Middle frontal gyrus (tissue), 1 donor: ENCODE measurements at regions not wholly inside any gene's neighbourhood (a gene's known extent, or its start where the extent isn't known, plus 50 kb on each side); places are given as distances from the start of the nearest gene placed in this dataset.
"Not testable (repeated sequence)": the region's sequence is repeated elsewhere in the genome, so short reads cannot be mapped to it uniquely, and the experiment has no call there.

ENCODE experiments used
- DNase-seq: peaks from one replicate; pipeline ENCODE4 v3.0.0-alpha.2; 2015; ENCODE audit warnings: low spot score; ENCODE audit errors: extremely low spot score

GRCh38 chr9:115855458-115856133, 298.0 kb upstream of the PAPPA start:
- DNase-seq, result no peak

- DNase-seq, result not testable (repeated sequence)
Observed at GRCh38 chr9:115858421-115858820, 295.2 kb upstream of the PAPPA start.

DNA sequence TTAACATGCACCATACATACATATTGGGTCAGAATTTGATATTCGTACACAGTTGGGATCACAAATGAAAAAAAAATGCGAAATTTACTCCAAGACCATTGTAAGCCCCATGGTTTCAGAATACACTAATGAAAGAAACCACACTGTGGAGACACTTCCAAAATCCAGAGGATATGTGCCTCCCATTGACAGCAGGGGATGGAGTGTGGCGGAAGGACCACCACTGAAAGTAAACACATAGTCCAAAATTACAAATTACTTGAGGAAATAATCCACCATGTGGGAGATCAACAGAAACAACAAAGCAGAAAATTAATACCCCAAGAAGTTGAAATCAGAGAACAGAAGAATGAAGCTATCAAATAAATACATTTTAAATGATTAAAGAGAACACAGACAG, 291.6 kb upstream of the PAPPA start:
- no peak for DNase-seq

- no peak for DNase-seq
Observed at GRCh38 chr9:115864581-115864980, 289.0 kb upstream of the PAPPA start.

- DNase-seq, result no peak
Observed at GRCh38 chr9:115867326-115867725, 286.3 kb upstream of the PAPPA start.

DNA sequence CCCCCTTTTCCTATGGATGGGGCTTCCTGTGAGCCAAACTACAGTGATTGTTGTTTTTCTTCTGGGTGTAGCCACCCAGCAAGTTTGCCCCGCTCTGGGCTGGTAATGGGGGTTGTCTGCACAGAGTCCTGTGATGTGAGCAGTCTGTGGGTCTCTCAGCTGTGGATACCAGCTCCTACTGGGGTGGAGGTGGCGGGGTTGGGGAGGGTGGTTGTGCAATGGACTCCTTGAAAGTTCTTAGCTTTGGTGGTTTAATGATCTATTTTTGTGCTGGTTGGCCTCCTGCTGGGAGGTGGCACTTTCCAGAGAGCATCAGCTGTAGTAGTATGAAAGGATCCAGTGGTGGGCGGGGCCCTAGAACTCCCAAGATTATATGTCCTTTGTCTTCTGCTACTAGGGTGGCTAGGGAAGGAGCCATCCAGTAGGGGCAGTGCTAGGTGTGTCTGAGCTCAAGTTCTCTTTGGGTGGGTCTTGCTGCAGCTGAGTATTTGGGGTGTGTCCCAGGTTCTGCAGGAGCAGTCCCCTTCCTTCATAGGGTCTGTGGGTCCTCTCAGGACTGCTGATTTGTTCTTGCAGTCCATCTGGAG, 275.6 kb upstream of the PAPPA start:
- DNase-seq, result no peak

GRCh38 chr9:115879451-115879850, 274.1 kb upstream of the PAPPA start:
- DNase-seq, result no peak

DNA sequence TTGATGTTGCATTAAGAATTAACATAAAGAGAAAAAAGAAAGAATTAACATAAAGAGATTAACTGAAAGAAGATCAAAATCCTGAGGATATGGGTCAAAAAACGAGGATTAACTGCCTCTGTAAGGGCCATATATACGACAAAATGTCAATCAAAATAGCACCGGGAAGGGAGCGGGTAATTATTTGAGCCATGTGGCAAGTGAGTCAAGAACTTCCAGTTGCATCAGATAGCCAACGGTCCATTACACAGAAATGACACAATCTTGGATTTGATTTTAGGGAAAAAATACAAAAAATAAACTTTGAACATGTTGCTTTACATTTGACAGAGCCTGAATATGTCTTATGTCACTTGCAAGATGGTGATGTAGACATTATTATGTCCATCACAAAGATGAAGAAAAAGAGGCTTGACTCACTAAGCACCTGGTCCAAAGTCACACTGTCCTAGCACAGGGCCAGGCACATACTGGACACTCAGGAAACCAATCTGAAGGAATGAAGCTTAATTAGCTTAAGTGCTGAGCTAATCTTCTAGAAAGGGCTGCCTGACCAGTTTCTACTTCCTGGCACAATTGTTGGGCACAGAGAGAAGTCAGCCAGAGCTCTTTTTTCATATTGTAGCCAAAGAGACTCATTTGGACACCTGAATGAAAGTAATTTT, 273.2 kb upstream of the PAPPA start:
- DNase-seq, result no peak

GRCh38 chr9:115882911-115883310, 270.7 kb upstream of the PAPPA start:
- no peak for DNase-seq

DNA sequence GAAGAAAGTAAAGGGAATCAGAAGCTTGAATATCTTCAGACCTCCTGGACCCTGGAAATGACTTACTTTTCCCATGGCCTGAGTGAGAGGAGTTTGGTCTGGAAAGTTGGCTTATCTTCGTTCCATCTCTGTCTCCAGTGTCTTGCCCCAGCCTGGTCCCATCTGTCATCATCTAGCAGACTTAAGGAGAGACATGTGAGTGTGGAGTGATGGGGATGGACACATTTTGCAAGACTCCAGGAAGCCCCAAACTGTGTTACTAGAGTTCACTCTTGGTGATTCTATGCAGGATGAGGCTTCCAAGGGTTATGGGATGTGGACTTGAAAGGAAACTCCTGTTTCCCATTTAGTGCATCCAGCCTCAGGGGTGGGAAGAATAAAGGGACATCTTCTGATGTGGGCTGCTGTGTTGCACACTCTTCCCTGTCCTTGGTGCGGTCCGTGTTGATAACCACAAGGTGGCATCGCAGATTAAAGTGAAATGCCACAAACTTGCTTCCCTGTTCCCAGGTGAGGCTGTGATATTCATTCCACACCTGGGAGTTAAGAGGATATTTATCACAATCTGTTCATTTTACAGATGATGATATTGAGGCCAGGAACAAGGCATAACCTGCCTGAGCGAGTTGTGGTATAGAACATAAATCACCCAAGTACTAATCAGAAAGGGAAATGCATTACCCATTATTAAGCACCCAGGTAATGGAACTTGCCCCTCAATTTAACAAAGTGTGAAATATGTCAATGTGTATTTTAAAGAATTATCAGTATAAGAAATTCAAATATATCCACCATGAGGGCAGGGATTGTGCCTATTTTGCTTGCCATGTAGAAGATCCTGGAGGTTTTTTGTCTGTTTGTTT, 269.9 kb upstream of the PAPPA start:
- DNase-seq, result no peak

- DNase-seq, result no peak
Observed at GRCh38 chr9:115884846-115885245, 268.7 kb upstream of the PAPPA start.

GRCh38 chr9:115888131-115888530, 265.5 kb upstream of the PAPPA start:
- no peak for DNase-seq

GRCh38 chr9:115891929-115892328, 261.7 kb upstream of the PAPPA start:
- no peak for DNase-seq

DNA sequence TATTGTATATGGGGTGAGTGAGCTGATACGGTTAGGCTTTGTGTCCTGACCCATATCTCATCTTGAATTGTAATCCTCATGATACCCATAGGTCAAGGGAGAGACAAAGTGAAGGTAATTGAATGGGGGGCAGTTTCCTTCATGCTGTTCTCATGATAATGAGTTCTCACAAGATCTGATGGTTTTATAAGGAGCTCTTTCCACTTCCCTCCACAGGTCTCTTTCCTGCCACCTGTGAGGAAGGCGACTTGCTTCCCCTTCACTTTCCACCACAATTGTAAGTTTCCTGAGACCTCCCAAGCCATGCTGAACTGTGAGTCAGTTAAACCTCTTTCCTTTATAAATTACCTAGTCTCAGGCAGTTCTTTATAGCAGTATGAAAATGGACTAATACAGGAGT, 255.1 kb upstream of the PAPPA start:
- DNase-seq, result not testable (repeated sequence)

- no peak for DNase-seq
Observed at GRCh38 chr9:115900698-115901097, 252.9 kb upstream of the PAPPA start.

DNA sequence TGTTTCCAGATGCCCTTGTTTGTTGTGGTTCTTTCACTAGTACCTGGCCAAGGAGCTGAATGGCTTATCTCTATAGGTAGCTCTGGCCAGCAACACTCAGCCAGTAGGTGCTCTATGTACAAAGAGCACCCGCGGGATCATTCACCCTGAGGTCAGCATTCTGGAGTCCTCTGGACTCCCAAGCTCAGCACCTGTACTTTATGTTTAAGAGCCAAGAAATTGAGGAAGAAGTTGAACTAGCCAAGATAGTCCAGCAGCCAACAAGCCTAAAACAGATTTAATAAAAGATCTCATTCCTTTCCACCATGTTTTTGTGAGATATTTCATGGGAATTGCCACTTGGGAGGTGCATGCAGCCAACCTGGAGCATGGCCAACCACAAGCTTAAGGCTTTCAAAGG, 242.6 kb upstream of the PAPPA start:
- DNase-seq, result no peak

- DNase-seq, result no peak
Observed at GRCh38 chr9:115912086-115912485, 241.5 kb upstream of the PAPPA start.

DNA sequence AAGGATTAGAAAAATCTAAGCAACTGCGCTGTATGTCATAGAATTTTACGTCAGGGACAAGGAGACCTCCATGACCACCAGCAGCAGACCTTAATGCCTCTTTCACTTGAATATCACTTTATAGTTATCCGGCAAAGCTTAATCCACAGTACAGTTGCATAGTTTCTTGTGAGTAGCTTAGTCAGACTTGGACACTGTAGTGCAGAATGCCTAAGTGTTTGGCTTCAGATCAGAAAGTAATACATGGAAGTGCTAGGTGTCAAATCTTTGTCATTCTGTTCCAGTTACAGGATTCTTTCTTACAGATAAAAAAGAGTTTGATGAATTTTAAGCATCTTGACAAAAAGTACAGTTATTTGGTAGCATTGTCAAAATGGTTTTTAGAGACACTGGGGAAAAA, 239.9 kb upstream of the PAPPA start:
- DNase-seq, result no peak

DNA sequence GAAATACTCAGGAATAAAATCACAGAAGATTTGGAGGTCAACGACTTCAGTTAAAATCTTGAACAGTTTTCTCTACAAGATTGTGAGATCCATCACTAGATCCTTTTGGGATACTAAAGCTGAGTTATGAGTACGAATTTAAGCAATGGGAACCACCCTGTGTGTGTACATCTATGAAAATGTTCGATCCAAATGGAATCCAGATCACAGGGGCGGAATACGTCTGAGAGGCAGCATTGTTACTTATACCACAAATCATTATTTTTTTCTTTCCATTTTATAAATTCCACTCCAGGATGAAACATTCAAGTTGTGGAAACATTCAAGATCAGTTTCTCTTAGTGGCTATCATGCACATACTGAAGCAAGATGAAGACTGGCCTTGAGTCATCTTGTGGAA, 239.3 kb upstream of the PAPPA start:
- no peak for DNase-seq

DNA sequence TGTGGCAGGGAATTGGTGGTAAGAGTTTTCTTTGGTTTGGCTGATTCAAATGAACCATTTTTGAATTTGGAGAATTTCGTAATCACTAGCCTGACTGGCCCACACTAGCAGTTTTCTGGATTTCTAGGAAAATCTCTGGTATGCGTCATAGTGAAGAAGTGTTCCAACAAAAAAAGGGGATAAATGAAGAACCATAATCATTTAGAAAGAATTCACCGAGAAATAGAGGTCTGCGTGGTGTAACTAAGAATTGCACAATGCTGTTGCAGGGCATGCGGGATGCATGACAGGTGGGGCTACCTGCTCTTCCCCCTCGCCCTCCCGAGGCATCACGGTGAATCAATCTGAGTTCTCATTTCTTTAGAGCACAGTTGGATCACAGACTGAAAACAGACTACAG, 232.3 kb upstream of the PAPPA start:
- no peak for DNase-seq

DNA sequence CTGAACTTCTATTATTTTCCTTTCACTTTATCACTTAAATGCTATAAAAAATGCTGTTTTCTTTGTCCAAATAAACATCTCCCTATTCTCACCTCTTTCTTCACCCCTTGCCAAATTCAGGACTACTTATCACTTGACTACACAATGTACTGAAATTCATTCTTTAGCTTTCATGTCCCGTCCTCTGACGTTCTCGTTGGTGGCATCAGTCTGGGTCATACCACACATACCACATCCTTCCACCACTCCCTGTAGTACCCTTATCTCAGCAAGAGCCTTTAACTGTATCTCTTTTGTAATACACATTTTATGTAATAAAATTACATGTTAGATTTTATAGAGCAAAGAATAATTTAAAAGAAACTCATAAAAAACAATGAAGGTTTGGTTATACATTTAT, 231.1 kb upstream of the PAPPA start:
- DNase-seq, result no peak

- no peak for DNase-seq
Observed at GRCh38 chr9:115923410-115923809, 230.2 kb upstream of the PAPPA start.
